GM19397 (cell line): ENCODE measurements at regions not wholly inside any gene's neighbourhood (a gene's known extent, or its start where the extent isn't known, plus 50 kb on each side); places are given as distances from the start of the nearest gene placed in this dataset.

Experiments used
- ATAC-seq: cut with Tn5 transposase; IDR thresholded peaks from one replicate; pipeline ENCODE4 v1.9.1; 2021; ENCODE audit warnings: mild to moderate bottlenecking, moderate library complexity; ENCODE audit not compliant: unreplicated experiment

DNA sequence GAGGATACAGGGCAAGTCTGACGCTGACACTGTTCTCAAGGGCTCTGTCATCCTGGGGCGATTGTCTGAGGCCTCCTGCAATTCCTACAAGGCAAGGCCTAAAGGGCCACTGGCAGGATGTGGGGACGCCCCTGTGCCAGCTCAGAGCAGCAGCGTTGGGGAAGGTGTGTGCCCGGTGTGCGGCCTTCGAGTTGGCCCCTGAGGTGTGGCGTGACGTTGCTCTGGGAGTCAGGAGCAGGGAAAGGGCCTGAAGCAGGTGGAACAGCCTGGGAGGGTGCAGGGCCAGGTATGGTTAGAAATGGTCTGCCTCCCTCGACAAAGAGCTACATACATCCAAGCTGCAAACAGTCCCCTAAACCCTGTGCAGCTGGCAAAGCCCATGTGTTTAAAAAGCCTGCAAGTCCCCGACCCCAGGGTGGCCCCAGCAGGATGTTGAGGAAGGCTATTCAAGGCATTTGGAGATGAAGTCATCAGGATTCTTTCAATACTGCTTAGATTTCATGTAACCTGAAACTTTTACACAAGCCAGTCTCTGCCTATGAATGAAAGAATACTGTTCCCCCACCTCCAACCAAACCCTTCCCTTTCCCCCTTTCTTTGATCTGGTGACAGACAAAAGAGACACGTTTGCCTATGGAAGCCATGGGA lies 142.5 kb upstream of the TNS3 start:
- ATAC-seq, result no peak

DNA sequence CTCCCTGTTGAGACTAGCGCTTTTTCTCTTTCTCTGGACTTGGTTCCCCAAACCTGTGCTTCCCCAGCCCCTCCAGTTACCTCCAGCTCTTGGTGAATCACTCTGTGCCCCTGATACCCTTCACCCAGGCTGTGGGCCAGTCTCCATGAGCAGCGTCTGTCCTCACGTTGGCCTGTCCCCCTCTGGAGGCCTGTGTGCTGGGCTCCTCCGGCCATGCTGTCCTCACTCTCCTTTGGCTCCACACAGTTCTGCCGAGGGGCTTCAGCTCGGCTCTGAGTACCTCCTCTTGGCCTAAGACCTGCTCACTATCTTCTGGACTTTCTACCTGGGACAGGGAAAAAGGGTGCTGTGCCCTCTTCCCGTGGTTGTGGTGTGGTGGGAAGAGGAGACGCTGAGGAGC lies 140.2 kb upstream of the TNS3 start:
- no peak for ATAC-seq

- no peak for ATAC-seq
Observed at GRCh38 chr7:47721670-47722069, 139.8 kb upstream of the TNS3 start.

GRCh38 chr7:47720907-47721244 lies 139.0 kb upstream of the TNS3 start:
- no peak for ATAC-seq

DNA sequence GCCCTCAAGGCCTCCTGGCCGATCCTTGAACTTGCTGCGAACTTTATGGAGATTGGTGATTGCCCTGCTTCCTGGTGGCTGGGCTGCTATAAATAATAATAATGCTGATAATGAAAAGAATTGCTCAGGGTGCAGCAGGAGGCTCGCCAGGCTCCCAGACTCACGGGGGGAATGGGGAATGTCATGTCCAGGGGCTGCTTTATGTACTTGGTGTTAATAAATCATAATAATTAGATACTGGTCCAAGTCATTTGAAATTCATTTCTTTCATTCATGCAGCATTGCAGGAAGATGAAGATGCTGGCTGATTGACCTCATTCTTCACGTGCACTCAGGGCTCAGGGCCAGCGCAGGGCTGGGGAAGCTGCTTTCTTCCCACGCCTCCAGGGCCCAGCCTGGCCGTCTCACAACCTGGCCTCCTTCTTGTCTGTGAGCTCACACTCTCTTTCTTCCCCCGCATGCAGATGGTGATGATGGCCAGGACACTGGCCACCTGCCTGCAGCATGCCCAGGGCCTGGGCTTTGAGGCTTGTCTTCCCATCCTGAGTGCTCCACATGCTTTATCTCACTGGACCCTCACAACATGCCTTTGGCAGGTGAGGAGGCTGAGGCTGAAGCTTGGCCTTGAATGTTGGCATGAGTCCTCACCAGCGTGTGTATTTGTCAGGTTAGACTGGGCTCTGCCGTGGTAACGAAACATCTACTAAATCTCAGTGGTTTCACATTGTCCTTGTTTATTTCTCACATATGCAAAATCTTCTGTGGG lies 138.4 kb upstream of the TNS3 start:
- ATAC-seq, result peak; percentile 78

GRCh38 chr7:47719675-47720074 lies 137.8 kb upstream of the TNS3 start:
- no peak for ATAC-seq

DNA sequence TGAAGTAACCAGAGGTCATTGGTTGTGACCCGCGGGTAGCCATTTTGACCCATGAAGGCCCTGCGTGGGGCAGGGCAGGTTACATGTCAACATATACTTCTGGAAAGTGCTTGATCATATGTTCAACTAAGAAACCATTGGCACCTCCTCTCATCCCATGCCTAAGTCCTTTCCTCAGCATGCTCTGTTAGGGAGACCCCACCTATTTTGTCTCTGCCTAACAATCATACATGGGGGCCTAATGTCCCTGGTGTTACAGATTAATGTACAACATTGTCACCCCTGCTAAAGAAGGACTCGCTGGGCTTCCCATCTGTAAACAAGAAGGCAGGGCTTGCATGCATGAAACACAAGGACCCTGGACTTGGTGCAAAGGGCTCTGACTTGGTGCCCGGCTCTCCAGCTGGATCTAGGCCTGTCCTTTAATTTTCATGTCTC lies 133.7 kb upstream of the TNS3 start:
- ATAC-seq, result peak; percentile 20

GRCh38 chr7:47714669-47715607 lies 133.0 kb upstream of the TNS3 start:
- peak; percentile 90 for ATAC-seq

GRCh38 chr7:47713595-47713994 lies 131.7 kb upstream of the TNS3 start:
- ATAC-seq, result no peak

GRCh38 chr7:47712416-47712815 lies 130.5 kb upstream of the TNS3 start:
- ATAC-seq, result no peak

- no peak for ATAC-seq
Observed at GRCh38 chr7:47711776-47712175, 129.9 kb upstream of the TNS3 start.

GRCh38 chr7:47710201-47710935 lies 128.5 kb upstream of the TNS3 start:
- no peak for ATAC-seq

DNA sequence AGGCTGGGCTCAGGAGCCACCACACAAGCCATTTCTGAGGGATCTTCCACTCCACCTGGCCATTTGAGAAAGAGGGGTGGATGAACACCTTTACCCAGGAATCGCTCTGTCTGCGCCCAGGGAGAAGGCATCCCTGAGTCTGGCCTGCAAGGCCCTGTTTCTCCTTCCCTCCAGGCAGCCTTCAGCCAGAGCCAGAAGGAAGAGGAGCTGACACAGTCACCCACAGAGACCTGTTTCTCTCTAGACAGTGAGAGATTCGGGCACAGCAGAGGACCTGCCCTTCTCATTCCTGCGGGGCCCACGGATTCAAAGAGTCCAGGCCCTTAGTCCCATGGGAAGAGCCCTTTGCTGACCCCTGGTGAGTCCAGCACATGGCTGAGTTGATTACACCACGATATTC lies 127.5 kb upstream of the TNS3 start:
- no peak for ATAC-seq

DNA sequence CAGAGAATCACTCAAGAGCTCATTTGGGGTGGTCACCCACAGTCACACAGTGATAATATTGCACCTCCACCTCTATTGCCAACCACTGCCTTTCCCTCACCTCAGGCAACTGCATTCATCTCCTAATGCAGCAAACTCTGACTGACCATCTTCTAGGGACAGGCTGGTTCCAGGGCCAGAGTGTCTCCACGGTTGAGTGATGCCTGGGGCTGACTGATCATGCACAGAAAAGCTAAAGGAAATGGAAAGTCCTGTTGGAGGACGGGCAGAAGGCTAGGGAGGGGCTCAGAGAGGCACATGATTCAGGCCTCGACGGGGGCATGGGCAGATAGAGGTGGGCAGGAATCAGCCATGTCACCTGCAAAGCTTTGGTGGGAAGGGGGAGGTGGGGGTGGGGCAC lies 127.1 kb upstream of the TNS3 start:
- no peak for ATAC-seq

GRCh38 chr7:47707583-47707982 lies 125.7 kb upstream of the TNS3 start:
- no peak for ATAC-seq

GRCh38 chr7:47704936-47705335 lies 123.0 kb upstream of the TNS3 start:
- ATAC-seq, result no peak

DNA sequence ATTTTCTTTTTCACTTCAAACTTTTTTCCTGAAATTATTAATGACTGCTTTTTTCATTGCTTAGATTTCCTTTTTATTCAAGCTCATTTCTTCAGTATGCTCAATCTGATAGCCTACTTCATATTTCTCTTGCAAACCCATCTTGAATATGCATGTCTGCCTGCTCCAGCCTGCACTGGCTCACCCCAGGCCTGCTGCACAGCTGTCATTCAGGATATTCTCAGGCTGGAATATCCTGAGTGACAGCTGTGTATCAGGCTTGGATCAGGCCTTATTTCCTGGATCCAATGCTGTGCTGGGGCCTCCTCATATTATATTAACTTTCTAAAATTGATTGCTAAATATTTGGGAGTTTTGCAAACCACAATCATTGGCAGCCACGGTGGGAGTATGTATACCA lies 120.2 kb upstream of the TNS3 start:
- no peak for ATAC-seq

GRCh38 chr7:47698386-47698785 lies 116.5 kb upstream of the TNS3 start:
- no peak for ATAC-seq

GRCh38 chr7:47697543-47697942 lies 115.6 kb upstream of the TNS3 start:
- ATAC-seq, result no peak

- no peak for ATAC-seq
Observed at GRCh38 chr7:47696152-47696710, 114.3 kb upstream of the TNS3 start.

DNA sequence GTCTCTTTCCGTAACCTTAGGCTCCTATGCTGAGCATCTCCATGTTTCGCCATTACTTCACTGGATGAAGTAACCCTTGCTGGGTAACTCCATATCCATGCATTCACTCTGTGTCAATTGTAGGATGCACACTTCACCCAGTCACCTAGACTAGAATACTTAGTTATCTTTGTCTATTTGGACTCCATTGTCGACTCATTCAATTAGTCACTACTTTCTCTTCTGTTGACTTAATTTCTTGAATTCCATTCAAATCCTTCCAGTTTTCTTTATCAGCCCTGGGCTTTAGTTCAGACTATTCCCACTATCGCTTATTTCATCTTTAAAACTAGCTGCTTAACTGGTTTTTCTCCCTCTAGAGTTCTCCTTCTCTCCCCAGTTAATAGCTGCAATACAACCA lies 111.3 kb upstream of the TNS3 start:
- no peak for ATAC-seq
